ENCODE measurements at regions not wholly inside any gene's neighbourhood (a gene's known extent, or its start where the extent isn't known, plus 50 kb on each side); places are given as distances from the start of the nearest gene placed in this dataset.
"Not testable (repeated sequence)": the region's sequence is repeated elsewhere in the genome, so short reads cannot be mapped to it uniquely, and the experiment has no call there.

- no peak for DNase-seq (ENCODE audit: low read depth)
These were observed 123.5 kb downstream of the MAP3K7 start for GRCh38 chr6:90463359-90463758.

- DNase-seq (ENCODE audit: low read depth): no peak
These were observed 124.8 kb downstream of the MAP3K7 start for GRCh38 chr6:90462102-90462501.

- no peak for DNase-seq (ENCODE audit: low read depth)
These were observed 125.5 kb downstream of the MAP3K7 start for GRCh38 chr6:90461383-90461782.

- DNase-seq (ENCODE audit: low read depth): no peak
These were observed 126.8 kb downstream of the MAP3K7 start for GRCh38 chr6:90460051-90460450.

- no peak for DNase-seq (ENCODE audit: low read depth)
These were observed 127.6 kb downstream of the MAP3K7 start for GRCh38 chr6:90459225-90459758.

GRCh38 chr6:90458353-90459224 lies 128.3 kb downstream of the MAP3K7 start:
- DNase-seq (ENCODE audit: low read depth): peak; percentile 42

GRCh38 chr6:90457867-90458259 lies 129.0 kb downstream of the MAP3K7 start:
- no peak for DNase-seq (ENCODE audit: low read depth)

GRCh38 chr6:90456997-90457866 lies 129.6 kb downstream of the MAP3K7 start:
- not testable (repeated sequence) for DNase-seq (ENCODE audit: low read depth)

- DNase-seq (ENCODE audit: low read depth): no peak
These were observed 130.9 kb downstream of the MAP3K7 start for GRCh38 chr6:90456001-90456400.

GRCh38 chr6:90454836-90455427 lies 131.9 kb downstream of the MAP3K7 start:
- no peak for DNase-seq (ENCODE audit: low read depth)

GRCh38 chr6:90450268-90450953 lies 136.5 kb downstream of the MAP3K7 start:
- DNase-seq (ENCODE audit: low read depth): no peak

- DNase-seq (ENCODE audit: low read depth): no peak
These were observed 137.6 kb downstream of the MAP3K7 start for GRCh38 chr6:90449311-90449710.

- no peak for DNase-seq (ENCODE audit: low read depth)
These were observed 138.0 kb downstream of the MAP3K7 start for GRCh38 chr6:90448836-90449235.

GRCh38 chr6:90446164-90446563 lies 140.7 kb downstream of the MAP3K7 start:
- DNase-seq (ENCODE audit: low read depth): no peak

- DNase-seq (ENCODE audit: low read depth): no peak
These were observed 141.3 kb downstream of the MAP3K7 start for GRCh38 chr6:90445533-90446108.

- DNase-seq (ENCODE audit: low read depth): no peak
These were observed 142.6 kb downstream of the MAP3K7 start for GRCh38 chr6:90444160-90444714.

GRCh38 chr6:90442366-90442765 lies 144.5 kb downstream of the MAP3K7 start:
- DNase-seq (ENCODE audit: low read depth): no peak

GRCh38 chr6:90440586-90441283 lies 144.1 kb upstream of the BACH2 start:
- no peak for DNase-seq (ENCODE audit: low read depth)

- DNase-seq (ENCODE audit: low read depth): no peak
These were observed 142.9 kb upstream of the BACH2 start for GRCh38 chr6:90439586-90439985.

GRCh38 chr6:90436403-90436802 lies 139.8 kb upstream of the BACH2 start:
- DNase-seq (ENCODE audit: low read depth): no peak

Measured in stimulated activated CD8-positive, alpha-beta memory T cell treated with anti-CD3 and anti-CD28 coated beads, Interleukin-15, amount 100 ng/mL, for 1 hour (primary cell).